ENCODE measurements at regions not wholly inside any gene's neighbourhood (a gene's known extent, or its start where the extent isn't known, plus 50 kb on each side); places are given as distances from the start of the nearest gene placed in this dataset.
A peak's percentile ranks its signal among the peaks of the same experiment; 100 is the strongest.

DNA sequence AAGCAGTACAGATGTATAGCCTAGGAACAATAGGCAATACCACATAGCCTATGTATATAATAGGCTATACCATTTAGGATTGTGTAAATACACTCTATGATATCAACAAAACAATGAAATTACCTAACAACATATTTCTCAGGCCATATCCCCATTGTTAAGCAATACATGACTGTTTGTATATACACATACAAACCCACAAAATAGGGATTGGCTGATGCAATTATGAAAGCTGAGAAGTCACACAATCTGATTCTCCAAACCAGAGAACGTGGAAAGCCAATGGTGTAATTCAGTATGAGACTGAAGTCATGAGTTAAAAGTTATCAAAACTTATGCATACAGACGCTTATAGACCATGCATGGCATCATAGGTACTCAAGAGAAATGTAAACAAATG lies 700.1 kb upstream of the RAG2 start:
- Histone ChIP-seq H3K36me3 (no peaks in the 10 kb centered on the region), H3K4me3 (no peak overlapping the region), H3K27ac (no peak overlapping the region), H3K4me1 (ENCODE audit: low read depth) (no peaks in the 10 kb centered on the region), H3K9me3 (ENCODE audit: low read depth) (no peaks in the 10 kb centered on the region), H3K27me3 (no peaks in the 10 kb centered on the region)
- TF ChIP-seq, protein P1, sequence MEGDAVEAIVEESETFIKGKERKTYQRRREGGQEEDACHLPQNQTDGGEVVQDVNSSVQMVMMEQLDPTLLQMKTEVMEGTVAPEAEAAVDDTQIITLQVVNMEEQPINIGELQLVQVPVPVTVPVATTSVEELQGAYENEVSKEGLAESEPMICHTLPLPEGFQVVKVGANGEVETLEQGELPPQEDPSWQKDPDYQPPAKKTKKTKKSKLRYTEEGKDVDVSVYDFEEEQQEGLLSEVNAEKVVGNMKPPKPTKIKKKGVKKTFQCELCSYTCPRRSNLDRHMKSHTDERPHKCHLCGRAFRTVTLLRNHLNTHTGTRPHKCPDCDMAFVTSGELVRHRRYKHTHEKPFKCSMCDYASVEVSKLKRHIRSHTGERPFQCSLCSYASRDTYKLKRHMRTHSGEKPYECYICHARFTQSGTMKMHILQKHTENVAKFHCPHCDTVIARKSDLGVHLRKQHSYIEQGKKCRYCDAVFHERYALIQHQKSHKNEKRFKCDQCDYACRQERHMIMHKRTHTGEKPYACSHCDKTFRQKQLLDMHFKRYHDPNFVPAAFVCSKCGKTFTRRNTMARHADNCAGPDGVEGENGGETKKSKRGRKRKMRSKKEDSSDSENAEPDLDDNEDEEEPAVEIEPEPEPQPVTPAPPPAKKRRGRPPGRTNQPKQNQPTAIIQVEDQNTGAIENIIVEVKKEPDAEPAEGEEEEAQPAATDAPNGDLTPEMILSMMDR (IDR thresholded peaks at IDR 0.05; ENCODE audit: low read depth, low read length) = no peak
- DNase-seq (ENCODE audit: low read depth in 1 of 2, low spot score in 1 of 2) = peak in 1 of 2 donors; percentile 3

DNA sequence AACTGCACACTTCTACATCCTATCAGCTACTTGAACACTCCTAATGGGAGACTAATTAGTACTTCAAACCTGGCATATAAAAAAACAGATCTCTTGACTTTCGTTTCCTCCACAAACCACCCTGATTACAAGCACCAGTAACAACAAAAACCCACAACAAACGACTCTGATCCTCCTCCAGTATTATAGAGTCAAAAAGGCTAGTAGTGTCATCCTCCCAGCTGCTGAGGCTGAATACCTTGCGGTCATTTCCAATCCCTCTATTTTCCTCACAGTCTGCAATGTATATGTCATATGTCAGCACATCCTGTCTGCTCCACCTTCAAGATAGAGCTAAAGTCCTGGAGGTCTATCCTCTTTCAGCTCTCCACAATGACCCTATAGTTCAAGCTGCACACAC lies 688.9 kb upstream of the RAG2 start:
- Histone ChIP-seq H3K27me3 (no peaks in the 10 kb centered on the region), H3K4me3 (no peak overlapping the region), H3K36me3 (no peaks in the 10 kb centered on the region), H3K4me1 (ENCODE audit: low read depth) (peaks cover 6% of the 10 kb centered on the region), H3K27ac (no peak overlapping the region), H3K9me3 (ENCODE audit: low read depth) (no peaks in the 10 kb centered on the region)
- TF ChIP-seq, protein P1 (IDR thresholded peaks at IDR 0.05; ENCODE audit: low read depth, low read length) = no peak
- no peak for DNase-seq (ENCODE audit: low read depth in 1 of 2, low spot score in 1 of 2)

DNA sequence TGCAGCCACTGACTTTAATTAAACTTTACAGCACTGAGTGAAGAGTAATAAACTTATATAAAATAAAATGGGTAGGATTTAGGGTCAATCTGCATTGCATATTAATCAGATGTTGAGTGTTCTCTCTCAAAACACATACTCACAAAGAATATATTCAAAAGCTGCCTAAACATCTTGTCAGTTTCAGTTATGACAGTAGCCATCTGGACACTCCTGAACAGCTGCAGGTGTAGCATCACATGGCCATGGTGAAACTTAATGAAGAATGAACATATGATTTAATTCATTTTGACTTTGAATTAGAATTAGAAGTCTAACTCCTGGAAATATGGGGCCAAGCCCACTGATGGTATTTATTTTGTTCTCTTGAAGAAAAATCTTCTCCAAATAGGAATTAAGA lies 684.3 kb upstream of the RAG2 start:
- DNase-seq (ENCODE audit: low read depth in 1 of 2, low spot score in 1 of 2) = no peak
- Histone ChIP-seq H3K27ac (no peak overlapping the region), H3K4me1 (ENCODE audit: low read depth) (peaks cover 21% of the 10 kb centered on the region), H3K27me3 (no peaks in the 10 kb centered on the region), H3K4me3 (no peak overlapping the region), H3K9me3 (ENCODE audit: low read depth) (no peaks in the 10 kb centered on the region), H3K36me3 (no peaks in the 10 kb centered on the region)
- TF ChIP-seq, protein P1 (IDR thresholded peaks at IDR 0.05; ENCODE audit: low read depth, low read length) = no peak

DNA sequence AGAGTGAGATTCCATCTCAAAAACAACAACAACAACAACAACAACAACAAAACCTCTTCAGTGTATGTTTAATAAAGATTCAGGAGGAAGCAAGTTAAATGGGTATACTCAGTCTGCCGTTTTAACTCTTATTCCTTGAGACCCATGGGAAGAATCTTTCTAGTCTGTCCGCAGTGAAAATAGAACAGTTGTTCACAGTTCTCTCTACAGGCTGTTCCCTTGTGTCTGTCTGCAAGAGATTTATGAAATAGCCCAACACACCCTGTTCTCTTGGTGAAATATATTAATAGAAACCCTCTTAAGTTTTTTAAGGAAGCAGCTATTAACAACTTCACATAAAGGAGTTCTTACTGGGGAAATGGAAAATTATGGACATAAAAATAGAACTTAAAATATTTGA lies 682.2 kb upstream of the RAG2 start:
- DNase-seq (ENCODE audit: low read depth in 1 of 2, low spot score in 1 of 2) = peak in 1 of 2 donors; percentile 6
- H3K4me1 ChIP-seq (ENCODE audit: low read depth) = peaks cover 21% of the 10 kb centered on the region
- TF ChIP-seq, protein P1 (IDR thresholded peaks at IDR 0.05; ENCODE audit: low read depth, low read length) = no peak
- no peak overlapping the region for H3K4me3 ChIP-seq
- peak overlapping the region; percentile 83 for H3K27ac ChIP-seq
- no peaks in the 10 kb centered on the region for H3K36me3 ChIP-seq
- no peaks in the 10 kb centered on the region for H3K27me3 ChIP-seq
- H3K9me3 ChIP-seq (ENCODE audit: low read depth) = no peaks in the 10 kb centered on the region

DNA sequence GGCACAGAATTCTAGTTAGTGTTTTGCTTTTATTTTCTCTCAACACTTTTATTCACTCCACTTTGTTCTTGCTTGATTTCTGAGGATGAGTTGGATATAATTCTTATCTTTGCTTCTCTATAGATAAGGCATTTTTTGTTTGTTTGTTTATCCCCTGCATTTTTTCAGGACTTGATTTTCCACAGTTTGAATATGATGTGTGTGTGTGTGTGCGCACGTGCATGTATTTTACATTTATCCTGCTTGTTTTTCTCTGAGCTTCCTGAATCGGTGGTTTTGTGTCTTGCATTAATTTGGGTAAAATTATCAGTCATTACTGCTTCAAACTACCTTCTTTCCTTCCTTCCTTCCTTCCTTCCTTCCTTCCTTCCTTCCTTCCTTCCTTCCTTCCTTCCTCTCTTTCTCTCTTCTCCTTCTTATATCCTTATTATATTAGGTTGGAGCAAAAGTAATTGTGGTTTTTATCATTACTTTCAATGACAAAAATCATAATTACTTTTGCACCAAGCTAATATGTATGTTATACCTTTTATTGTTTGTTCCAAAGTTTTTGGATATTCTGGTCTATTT lies 679.9 kb upstream of the RAG2 start:
- DNase-seq (ENCODE audit: low read depth in 1 of 2, low spot score in 1 of 2) = no peak

More for the DNA sequence above, 679.9 kb upstream of the RAG2 start:
- no peak overlapping the region for H3K27ac ChIP-seq
- H3K36me3 ChIP-seq = no peaks in the 10 kb centered on the region
- no peak overlapping the region for H3K4me3 ChIP-seq
- TF ChIP-seq, protein P1 (IDR thresholded peaks at IDR 0.05; ENCODE audit: low read depth, low read length) = no peak
- H3K9me3 ChIP-seq (ENCODE audit: low read depth) = no peaks in the 10 kb centered on the region
- peaks cover 21% of the 10 kb centered on the region for H3K4me1 ChIP-seq (ENCODE audit: low read depth)
- no peaks in the 10 kb centered on the region for H3K27me3 ChIP-seq
